Erythroblast (primary cell): ENCODE measurements at regions not wholly inside any gene's neighbourhood (a gene's known extent, or its start where the extent isn't known, plus 50 kb on each side); places are given as distances from the start of the nearest gene placed in this dataset.

Experiments used
- GATA1 ChIP-seq: IDR thresholded peaks from 2 replicates; pipeline ENCODE4 v1.6.1; 2011; ENCODE audit warnings: low read depth, mild to moderate bottlenecking, control low read depth, low read length, moderate library complexity
- POLR2A ChIP-seq: IDR thresholded peaks from 2 replicates; pipeline ENCODE4 v1.6.1; 2011; ENCODE audit warnings: mild to moderate bottlenecking, low read length

GRCh38 chr6:2353412-2354137 lies 108.2 kb upstream of the GMDS start:
- TF ChIP-seq POLR2A: no peak
- no peak for TF ChIP-seq GATA1
